Mesothelial cell of epicardium (in vitro differentiated cells): ENCODE measurements at regions not wholly inside any gene's neighbourhood (a gene's known extent, or its start where the extent isn't known, plus 50 kb on each side); places are given as distances from the start of the nearest gene placed in this dataset.
"Not testable (repeated sequence)": the region's sequence is repeated elsewhere in the genome, so short reads cannot be mapped to it uniquely, and the experiment has no call there.

ENCODE experiments used
- DNase-seq, 2 experiments: peaks; one replicate each; pipeline ENCODE4 v3.0.0; 2021; ENCODE audit warnings: low spot score in 2 of 2; ENCODE audit not compliant: unreplicated experiment in 2 of 2
- H3K27ac Mint-ChIP-seq: 2 replicates; pipeline ENCODE4 v1.8.0; 2021; ENCODE audit warnings: mixed read lengths
- H3K27me3 Mint-ChIP-seq: 2 replicates; pipeline ENCODE4 v1.8.0; 2021; ENCODE audit warnings: low read depth, mixed read lengths
- H3K36me3 Mint-ChIP-seq: 2 replicates; pipeline ENCODE4 v1.8.0; 2021; ENCODE audit warnings: mixed read lengths
- H3K4me1 Mint-ChIP-seq: 2 replicates; pipeline ENCODE4 v1.8.0; 2021; ENCODE audit warnings: mixed read lengths
- H3K4me3 Mint-ChIP-seq: 2 replicates; pipeline ENCODE4 v1.8.0; 2021; ENCODE audit warnings: mild to moderate bottlenecking, moderate library complexity, mixed read lengths
- H3K9me3 Mint-ChIP-seq: 2 replicates; pipeline ENCODE4 v1.8.0; 2021; ENCODE audit warnings: mixed read lengths
- CTCF ChIP-seq: fragments of 200-600 bp; sonication (generic); IDR thresholded peaks from one replicate; pipeline ENCODE4 v1.5.0; 2021; ENCODE audit warnings: antibody characterized with exemption; ENCODE audit not compliant: unreplicated experiment

- DNase-seq: no peak
- TF ChIP-seq CTCF: no peak
- no peak overlapping the region for H3K4me3 Mint-ChIP-seq
- no peaks in the 10 kb centered on the region for H3K36me3 Mint-ChIP-seq
- no peaks in the 10 kb centered on the region for H3K27me3 Mint-ChIP-seq
- H3K4me1 Mint-ChIP-seq: no peaks in the 10 kb centered on the region
- no peak overlapping the region for H3K27ac Mint-ChIP-seq
- H3K9me3 Mint-ChIP-seq: no peaks in the 10 kb centered on the region
Observed at GRCh38 chr13:44669534-44669933, 93.4 kb upstream of the TSC22D1 start.

- Mint-ChIP-seq H3K27me3 (no peaks in the 10 kb centered on the region), H3K4me1 (no peaks in the 10 kb centered on the region), H3K9me3 (no peaks in the 10 kb centered on the region), H3K27ac (no peak overlapping the region), H3K4me3 (no peak overlapping the region), H3K36me3 (no peaks in the 10 kb centered on the region)
- TF ChIP-seq CTCF: no peak
- no peak for DNase-seq
Observed at GRCh38 chr13:44668688-44669087, 92.6 kb upstream of the TSC22D1 start.

- H3K27ac Mint-ChIP-seq: no peak overlapping the region
- H3K9me3 Mint-ChIP-seq: no peaks in the 10 kb centered on the region
- no peaks in the 10 kb centered on the region for H3K4me1 Mint-ChIP-seq
- no peak for TF ChIP-seq CTCF
- H3K27me3 Mint-ChIP-seq: no peaks in the 10 kb centered on the region
- DNase-seq: no peak
- H3K4me3 Mint-ChIP-seq: no peak overlapping the region
- H3K36me3 Mint-ChIP-seq: no peaks in the 10 kb centered on the region
Observed at GRCh38 chr13:44667943-44668342, 91.8 kb upstream of the TSC22D1 start.

- not testable (repeated sequence) for H3K4me3 Mint-ChIP-seq, DNase-seq, H3K4me1 Mint-ChIP-seq, H3K36me3 Mint-ChIP-seq, H3K27ac Mint-ChIP-seq, H3K27me3 Mint-ChIP-seq, H3K9me3 Mint-ChIP-seq
Observed at GRCh38 chr13:44666538-44666937, 90.4 kb upstream of the TSC22D1 start.

GRCh38 chr13:44664308-44664707, 88.2 kb upstream of the TSC22D1 start:
- no peak for TF ChIP-seq CTCF
- H3K36me3 Mint-ChIP-seq: no peaks in the 10 kb centered on the region
- no peaks in the 10 kb centered on the region for H3K4me1 Mint-ChIP-seq
- no peak for DNase-seq
- H3K27ac Mint-ChIP-seq: no peak overlapping the region
- no peaks in the 10 kb centered on the region for H3K9me3 Mint-ChIP-seq
- H3K4me3 Mint-ChIP-seq: no peak overlapping the region
- H3K27me3 Mint-ChIP-seq: peaks cover 5% of the 10 kb centered on the region

- TF ChIP-seq CTCF: no peak
- no peak for DNase-seq
- no peaks in the 10 kb centered on the region for H3K9me3 Mint-ChIP-seq
- H3K4me3 Mint-ChIP-seq: no peak overlapping the region
- H3K27ac Mint-ChIP-seq: no peak overlapping the region
- H3K4me1 Mint-ChIP-seq: no peaks in the 10 kb centered on the region
- H3K27me3 Mint-ChIP-seq: peaks cover 5% of the 10 kb centered on the region
- H3K36me3 Mint-ChIP-seq: no peaks in the 10 kb centered on the region
Observed at GRCh38 chr13:44662515-44662914, 86.4 kb upstream of the TSC22D1 start.
